SU-DHL-6 (cell line): ENCODE measurements at regions not wholly inside any gene's neighbourhood (a gene's known extent, or its start where the extent isn't known, plus 50 kb on each side); places are given as distances from the start of the nearest gene placed in this dataset.

Experiments used
- CTCF ChIP-seq: fragments of 200-600 bp; sonication (generic); IDR thresholded peaks from one replicate; pipeline ENCODE4 v1.5.1; 2017; ENCODE audit warnings: antibody characterized with exemption, mild to moderate bottlenecking, low read length, moderate library complexity; ENCODE audit not compliant: insufficient read depth, poor library complexity, severe bottlenecking
- EZH2phosphoT487 ChIP-seq: fragments of 200-600 bp; sonication (generic), shearing (Covaris generic); conservative IDR thresholded peaks from 2 replicates; pipeline ENCODE4 v1.6.1; 2018; ENCODE audit warnings: mild to moderate bottlenecking, antibody characterized with exemption, low read length, moderate library complexity, mixed read lengths

DNA sequence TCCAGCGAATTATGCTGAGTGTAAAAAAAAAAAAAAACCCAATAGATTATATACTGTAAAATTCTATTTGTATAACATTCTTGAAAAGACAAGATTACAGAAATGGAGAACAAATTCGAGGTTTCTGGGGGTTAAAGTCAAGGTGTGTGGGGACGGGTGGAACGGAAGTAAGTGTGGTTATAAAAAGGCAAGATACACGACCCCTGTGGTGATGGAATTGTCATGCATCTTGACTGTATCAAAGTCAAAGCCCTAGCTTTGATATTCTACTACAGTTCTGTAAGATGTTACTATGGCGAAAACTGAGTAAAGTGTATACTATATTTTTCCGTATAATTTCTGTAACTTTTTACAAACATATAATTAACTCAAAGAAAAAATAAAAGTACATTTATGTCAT is 718.2 kb upstream of the PCDH15 start:
- TF ChIP-seq CTCF (no peak), EZH2phosphoT487 (no peak)
